ENCODE measurements at regions not wholly inside any gene's neighbourhood (a gene's known extent, or its start where the extent isn't known, plus 50 kb on each side); places are given as distances from the start of the nearest gene placed in this dataset.

- TF ChIP-seq, protein P1, sequence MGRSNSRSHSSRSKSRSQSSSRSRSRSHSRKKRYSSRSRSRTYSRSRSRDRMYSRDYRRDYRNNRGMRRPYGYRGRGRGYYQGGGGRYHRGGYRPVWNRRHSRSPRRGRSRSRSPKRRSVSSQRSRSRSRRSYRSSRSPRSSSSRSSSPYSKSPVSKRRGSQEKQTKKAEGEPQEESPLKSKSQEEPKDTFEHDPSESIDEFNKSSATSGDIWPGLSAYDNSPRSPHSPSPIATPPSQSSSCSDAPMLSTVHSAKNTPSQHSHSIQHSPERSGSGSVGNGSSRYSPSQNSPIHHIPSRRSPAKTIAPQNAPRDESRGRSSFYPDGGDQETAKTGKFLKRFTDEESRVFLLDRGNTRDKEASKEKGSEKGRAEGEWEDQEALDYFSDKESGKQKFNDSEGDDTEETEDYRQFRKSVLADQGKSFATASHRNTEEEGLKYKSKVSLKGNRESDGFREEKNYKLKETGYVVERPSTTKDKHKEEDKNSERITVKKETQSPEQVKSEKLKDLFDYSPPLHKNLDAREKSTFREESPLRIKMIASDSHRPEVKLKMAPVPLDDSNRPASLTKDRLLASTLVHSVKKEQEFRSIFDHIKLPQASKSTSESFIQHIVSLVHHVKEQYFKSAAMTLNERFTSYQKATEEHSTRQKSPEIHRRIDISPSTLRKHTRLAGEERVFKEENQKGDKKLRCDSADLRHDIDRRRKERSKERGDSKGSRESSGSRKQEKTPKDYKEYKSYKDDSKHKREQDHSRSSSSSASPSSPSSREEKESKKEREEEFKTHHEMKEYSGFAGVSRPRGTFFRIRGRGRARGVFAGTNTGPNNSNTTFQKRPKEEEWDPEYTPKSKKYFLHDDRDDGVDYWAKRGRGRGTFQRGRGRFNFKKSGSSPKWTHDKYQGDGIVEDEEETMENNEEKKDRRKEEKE (IDR thresholded peaks at IDR 0.05): no peak
- TF ChIP-seq ZNF230 (CRISPR knock-in tag; IDR thresholded peaks at IDR 0.05): no peak
These were observed 162.3 kb upstream of the CHRM3 start (continued) for GRCh38 chr1:239224100-239224499.

DNA sequence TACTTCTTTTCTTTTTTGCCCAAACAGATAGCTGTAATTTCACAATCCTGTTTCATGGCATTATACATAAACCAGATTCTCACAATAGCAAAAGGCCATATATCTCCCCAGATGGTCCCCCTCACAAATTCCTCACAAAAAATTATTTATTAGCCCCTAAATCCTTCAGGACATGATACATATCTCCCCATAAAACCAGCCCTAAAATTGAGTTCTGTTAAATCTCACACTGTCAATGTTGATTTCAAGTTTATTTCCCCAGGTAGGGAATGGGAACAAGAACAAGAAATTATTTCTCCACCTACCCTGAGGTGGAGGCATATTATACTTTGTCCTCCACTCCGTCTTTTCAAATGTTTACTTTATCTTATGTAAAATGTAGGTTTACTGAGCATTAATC lies 163.4 kb upstream of the CHRM3 start:
- FAIRE-seq (no peak), ATAC-seq (no peak), DNase-seq (ENCODE audit: low spot score) (no peak)
- Histone ChIP-seq H3K4me3 (replicated peaks in 1 of 3; ENCODE audit: insufficient read depth in 1 of 3, low read depth in 2 of 3, low read length in 3 of 3) (no peak overlapping the region), H3K9me3 (ENCODE audit: low read length) (peaks cover 96% of the 10 kb centered on the region), H3K9ac (ENCODE audit: insufficient read depth, low read depth, low read length) (no peak overlapping the region), H3K27me3 (ENCODE audit: control insufficient read depth in 1 of 2, insufficient read depth in 2 of 2, low read length in 2 of 2) (no peaks in the 10 kb centered on the region), H3K27ac (ENCODE audit: extremely low read length, insufficient read depth, low read length) (no peak overlapping the region), H3K79me2 (ENCODE audit: insufficient read depth, low read length) (no peaks in the 10 kb centered on the region), H3K4me1 (ENCODE audit: insufficient read depth, low read length) (no peaks in the 10 kb centered on the region), H2AFZ (ENCODE audit: low read length) (no peak overlapping the region), H3K36me3 (replicated peaks in 1 of 2; ENCODE audit: control insufficient read depth in 1 of 2, insufficient read depth in 2 of 2, low read length in 2 of 2) (no peaks in the 10 kb centered on the region), H3K4me2 (ENCODE audit: low read depth, low read length) (no peak overlapping the region), H4K20me1 (ENCODE audit: insufficient read depth, low read length) (no peaks in the 10 kb centered on the region)
- in situ Hi-C loops (cut with HindIII; ENCODE audit: extremely low pct_ligation_motif_present, low pct_unique_long_range_greater_than_20kb): no loop called here
- 0% methylated on average over 1 of the region's 1 CpG for WGBS (ENCODE audit: low lambda C conversion rate)
- ChIA-PET POLR2A (no interaction called here), CTCF (ENCODE audit: low intra/inter-chr PET ratio, low total read pairs) (no interaction called here)
- no TSS peak for BruUV-seq (replicated peaks)
- TF ChIP-seq KLF16 (CRISPR knock-in tag; IDR thresholded peaks at IDR 0.05) (no peak), ZNF570 (CRISPR knock-in tag; IDR thresholded peaks at IDR 0.05; ENCODE audit: borderline replicate concordance) (no peak), ZNF124 (CRISPR knock-in tag; IDR thresholded peaks at IDR 0.05) (no peak), ZNF530 (CRISPR knock-in tag; IDR thresholded peaks at IDR 0.05; ENCODE audit: low read depth) (no peak), NRL (CRISPR knock-in tag; IDR thresholded peaks at IDR 0.05; ENCODE audit: borderline replicate concordance) (no peak), KDM6A (CRISPR knock-in tag; IDR thresholded peaks at IDR 0.05; ENCODE audit: low read depth) (no peak), ZNF446 (CRISPR knock-in tag; IDR thresholded peaks at IDR 0.05) (no peak), ZNF549 (CRISPR knock-in tag; IDR thresholded peaks at IDR 0.05) (no peak)
- intact Hi-C loops (cut with micrococcal nuclease; ENCODE audit: unreplicated experiment): no loop called here
